ENCODE measurements at regions not wholly inside any gene's neighbourhood (a gene's known extent, or its start where the extent isn't known, plus 50 kb on each side); places are given as distances from the start of the nearest gene placed in this dataset.

GRCh38 chr6:76817429-76817828 lies 645.9 kb downstream of the HTR1B start:
- H4K20me1 ChIP-seq (ENCODE audit: insufficient read depth, low read length): no peaks in the 10 kb centered on the region
- no peaks in the 10 kb centered on the region for H3K36me3 ChIP-seq (replicated peaks; ENCODE audit: low read depth, low read length)
- no peak overlapping the region for H3K4me3 ChIP-seq (ENCODE audit: low read length)
- no peak overlapping the region for H3K27ac ChIP-seq (ENCODE audit: low read length)
- H3K4me2 ChIP-seq (ENCODE audit: low read length): no peak overlapping the region
- H3K79me2 ChIP-seq (ENCODE audit: low read length): no peaks in the 10 kb centered on the region
- H3K9me3 ChIP-seq (ENCODE audit: insufficient read depth, low read length): no peaks in the 10 kb centered on the region
- H2AFZ ChIP-seq (ENCODE audit: low read depth, low read length): no peak overlapping the region
- H3K27me3 ChIP-seq (ENCODE audit: low read depth, low read length): no peaks in the 10 kb centered on the region
- no peaks in the 10 kb centered on the region for H3K4me1 ChIP-seq (ENCODE audit: low read length)
- H3K9ac ChIP-seq (ENCODE audit: low read length): no peak overlapping the region
- TF ChIP-seq EZH2phosphoT487 (IDR thresholded peaks at IDR 0.05; ENCODE audit: low read depth): no peak
- TF ChIP-seq, protein P1, sequence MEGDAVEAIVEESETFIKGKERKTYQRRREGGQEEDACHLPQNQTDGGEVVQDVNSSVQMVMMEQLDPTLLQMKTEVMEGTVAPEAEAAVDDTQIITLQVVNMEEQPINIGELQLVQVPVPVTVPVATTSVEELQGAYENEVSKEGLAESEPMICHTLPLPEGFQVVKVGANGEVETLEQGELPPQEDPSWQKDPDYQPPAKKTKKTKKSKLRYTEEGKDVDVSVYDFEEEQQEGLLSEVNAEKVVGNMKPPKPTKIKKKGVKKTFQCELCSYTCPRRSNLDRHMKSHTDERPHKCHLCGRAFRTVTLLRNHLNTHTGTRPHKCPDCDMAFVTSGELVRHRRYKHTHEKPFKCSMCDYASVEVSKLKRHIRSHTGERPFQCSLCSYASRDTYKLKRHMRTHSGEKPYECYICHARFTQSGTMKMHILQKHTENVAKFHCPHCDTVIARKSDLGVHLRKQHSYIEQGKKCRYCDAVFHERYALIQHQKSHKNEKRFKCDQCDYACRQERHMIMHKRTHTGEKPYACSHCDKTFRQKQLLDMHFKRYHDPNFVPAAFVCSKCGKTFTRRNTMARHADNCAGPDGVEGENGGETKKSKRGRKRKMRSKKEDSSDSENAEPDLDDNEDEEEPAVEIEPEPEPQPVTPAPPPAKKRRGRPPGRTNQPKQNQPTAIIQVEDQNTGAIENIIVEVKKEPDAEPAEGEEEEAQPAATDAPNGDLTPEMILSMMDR (IDR thresholded peaks at IDR 0.05; ENCODE audit: low read depth, low read length): no peak

- Histone ChIP-seq H3K27ac (ENCODE audit: low read length) (no peak overlapping the region), H3K4me2 (ENCODE audit: low read length) (no peak overlapping the region), H4K20me1 (ENCODE audit: insufficient read depth, low read length) (no peaks in the 10 kb centered on the region), H3K36me3 (replicated peaks; ENCODE audit: low read depth, low read length) (no peaks in the 10 kb centered on the region), H3K4me3 (ENCODE audit: low read length) (no peak overlapping the region), H2AFZ (ENCODE audit: low read depth, low read length) (no peak overlapping the region), H3K27me3 (ENCODE audit: low read depth, low read length) (no peaks in the 10 kb centered on the region), H3K9ac (ENCODE audit: low read length) (no peak overlapping the region), H3K79me2 (ENCODE audit: low read length) (no peaks in the 10 kb centered on the region), H3K4me1 (ENCODE audit: low read length) (no peaks in the 10 kb centered on the region), H3K9me3 (ENCODE audit: insufficient read depth, low read length) (no peaks in the 10 kb centered on the region)
- TF ChIP-seq, protein P1 (IDR thresholded peaks at IDR 0.05; ENCODE audit: low read depth, low read length): no peak
- no peak for TF ChIP-seq EZH2phosphoT487 (IDR thresholded peaks at IDR 0.05; ENCODE audit: low read depth)
Measured at GRCh38 chr6:76814496-76815458, 648.5 kb downstream of the HTR1B start.

GRCh38 chr6:76810286-76810685 lies 653.0 kb downstream of the HTR1B start:
- Histone ChIP-seq H3K4me1 (ENCODE audit: low read length) (no peaks in the 10 kb centered on the region), H3K27me3 (ENCODE audit: low read depth, low read length) (no peaks in the 10 kb centered on the region), H4K20me1 (ENCODE audit: insufficient read depth, low read length) (no peaks in the 10 kb centered on the region), H3K27ac (ENCODE audit: low read length) (no peak overlapping the region), H3K4me2 (ENCODE audit: low read length) (no peak overlapping the region), H3K9ac (ENCODE audit: low read length) (no peak overlapping the region), H3K36me3 (replicated peaks; ENCODE audit: low read depth, low read length) (no peaks in the 10 kb centered on the region), H3K4me3 (ENCODE audit: low read length) (no peak overlapping the region), H3K79me2 (ENCODE audit: low read length) (no peaks in the 10 kb centered on the region), H3K9me3 (ENCODE audit: insufficient read depth, low read length) (no peaks in the 10 kb centered on the region), H2AFZ (ENCODE audit: low read depth, low read length) (no peak overlapping the region)
- TF ChIP-seq, protein P1 (IDR thresholded peaks at IDR 0.05; ENCODE audit: low read depth, low read length): no peak
- no peak for TF ChIP-seq EZH2phosphoT487 (IDR thresholded peaks at IDR 0.05; ENCODE audit: low read depth)

GRCh38 chr6:76803038-76803580 lies 660.2 kb downstream of the HTR1B start:
- no peak overlapping the region for H2AFZ ChIP-seq (ENCODE audit: low read depth, low read length)
- H3K36me3 ChIP-seq (replicated peaks; ENCODE audit: low read depth, low read length): no peaks in the 10 kb centered on the region
- TF ChIP-seq EZH2phosphoT487 (IDR thresholded peaks at IDR 0.05; ENCODE audit: low read depth): no peak
- TF ChIP-seq, protein P1 (IDR thresholded peaks at IDR 0.05; ENCODE audit: low read depth, low read length): no peak
- no peaks in the 10 kb centered on the region for H3K9me3 ChIP-seq (ENCODE audit: insufficient read depth, low read length)
- no peak overlapping the region for H3K4me2 ChIP-seq (ENCODE audit: low read length)
- H3K4me3 ChIP-seq (ENCODE audit: low read length): no peak overlapping the region
- H3K9ac ChIP-seq (ENCODE audit: low read length): no peak overlapping the region
- H3K27me3 ChIP-seq (ENCODE audit: low read depth, low read length): no peaks in the 10 kb centered on the region
- no peaks in the 10 kb centered on the region for H3K4me1 ChIP-seq (ENCODE audit: low read length)
- H3K79me2 ChIP-seq (ENCODE audit: low read length): no peaks in the 10 kb centered on the region
- H3K27ac ChIP-seq (ENCODE audit: low read length): no peak overlapping the region
- no peaks in the 10 kb centered on the region for H4K20me1 ChIP-seq (ENCODE audit: insufficient read depth, low read length)

Data from OCI-LY3 (cell line).